PFSK-1 (cell line): ENCODE measurements at regions not wholly inside any gene's neighbourhood (a gene's known extent, or its start where the extent isn't known, plus 50 kb on each side); places are given as distances from the start of the nearest gene placed in this dataset.

Source experiments
- POLR2AphosphoS5 ChIP-seq: IDR thresholded peaks from 2 replicates; pipeline ENCODE4 v1.6.1; 2012; ENCODE audit warnings: low read depth, mild to moderate bottlenecking, control low read depth, low read length, moderate library complexity
- SIN3A ChIP-seq: IDR thresholded peaks from 2 replicates; pipeline ENCODE4 v1.6.1; 2012; ENCODE audit warnings: mild to moderate bottlenecking, low read length, moderate library complexity, borderline replicate concordance; ENCODE audit not compliant: insufficient read depth
- TAF1 ChIP-seq: IDR thresholded peaks from 2 replicates; pipeline ENCODE4 v1.6.1; 2012; ENCODE audit warnings: low read length, control low read depth, borderline replicate concordance; ENCODE audit not compliant: insufficient read depth
- TF ChIP-seq, protein P1 (sequence below), 2 experiments: IDR thresholded peaks; 2 replicates each; pipeline versions ENCODE4 v1.6.1 to v1.8.0; 2011 to 2012; ENCODE audit warnings: low read depth in 2 of 2, low read length in 2 of 2, control low read depth in 1 of 2, inconsistent platforms in 1 of 2, mild to moderate bottlenecking in 1 of 2, moderate library complexity in 1 of 2; ENCODE audit not compliant: insufficient read depth in 1 of 2

DNA sequence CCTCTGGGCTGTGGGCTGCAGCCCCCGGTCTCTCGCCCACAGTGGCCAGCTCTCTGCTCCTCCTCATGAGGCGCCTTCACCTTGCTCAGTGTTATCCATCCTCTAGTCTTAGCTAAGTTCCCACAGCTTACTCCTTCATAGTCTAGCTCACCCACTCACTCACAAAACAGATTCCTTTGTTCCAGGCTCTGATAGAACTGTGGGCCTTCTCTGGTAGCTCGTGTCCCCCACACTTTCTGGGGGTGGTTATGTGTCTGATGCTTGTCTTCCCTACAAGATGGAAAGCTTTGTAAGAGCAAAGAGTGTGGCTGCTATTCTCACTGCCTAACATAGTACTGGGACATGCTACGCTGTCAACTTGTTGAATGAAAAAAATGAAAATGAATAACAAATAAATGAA is 135.8 kb downstream of the EN1 start:
- no peak for TF ChIP-seq SIN3A
- no peak for TF ChIP-seq POLR2AphosphoS5
- TF ChIP-seq TAF1 = no peak
- TF ChIP-seq, protein P1, sequence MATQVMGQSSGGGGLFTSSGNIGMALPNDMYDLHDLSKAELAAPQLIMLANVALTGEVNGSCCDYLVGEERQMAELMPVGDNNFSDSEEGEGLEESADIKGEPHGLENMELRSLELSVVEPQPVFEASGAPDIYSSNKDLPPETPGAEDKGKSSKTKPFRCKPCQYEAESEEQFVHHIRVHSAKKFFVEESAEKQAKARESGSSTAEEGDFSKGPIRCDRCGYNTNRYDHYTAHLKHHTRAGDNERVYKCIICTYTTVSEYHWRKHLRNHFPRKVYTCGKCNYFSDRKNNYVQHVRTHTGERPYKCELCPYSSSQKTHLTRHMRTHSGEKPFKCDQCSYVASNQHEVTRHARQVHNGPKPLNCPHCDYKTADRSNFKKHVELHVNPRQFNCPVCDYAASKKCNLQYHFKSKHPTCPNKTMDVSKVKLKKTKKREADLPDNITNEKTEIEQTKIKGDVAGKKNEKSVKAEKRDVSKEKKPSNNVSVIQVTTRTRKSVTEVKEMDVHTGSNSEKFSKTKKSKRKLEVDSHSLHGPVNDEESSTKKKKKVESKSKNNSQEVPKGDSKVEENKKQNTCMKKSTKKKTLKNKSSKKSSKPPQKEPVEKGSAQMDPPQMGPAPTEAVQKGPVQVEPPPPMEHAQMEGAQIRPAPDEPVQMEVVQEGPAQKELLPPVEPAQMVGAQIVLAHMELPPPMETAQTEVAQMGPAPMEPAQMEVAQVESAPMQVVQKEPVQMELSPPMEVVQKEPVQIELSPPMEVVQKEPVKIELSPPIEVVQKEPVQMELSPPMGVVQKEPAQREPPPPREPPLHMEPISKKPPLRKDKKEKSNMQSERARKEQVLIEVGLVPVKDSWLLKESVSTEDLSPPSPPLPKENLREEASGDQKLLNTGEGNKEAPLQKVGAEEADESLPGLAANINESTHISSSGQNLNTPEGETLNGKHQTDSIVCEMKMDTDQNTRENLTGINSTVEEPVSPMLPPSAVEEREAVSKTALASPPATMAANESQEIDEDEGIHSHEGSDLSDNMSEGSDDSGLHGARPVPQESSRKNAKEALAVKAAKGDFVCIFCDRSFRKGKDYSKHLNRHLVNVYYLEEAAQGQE (IDR thresholded peaks at IDR 0.05; ENCODE audit: insufficient read depth in 1 of 2, low read depth in 2 of 2, low read length in 2 of 2) = no peak
